K562 (cell line): ENCODE measurements at regions not wholly inside any gene's neighbourhood (a gene's known extent, or its start where the extent isn't known, plus 50 kb on each side); places are given as distances from the start of the nearest gene placed in this dataset.

Experiments
- ATAC-seq: fragments of 200-7000 bp; cut with Tn5 transposase; 3 replicates; pipeline ENCODE4 v1.9.1; 2020; ENCODE audit warnings: moderate library complexity
- BruUV-seq: library from RNA; stranded (reverse); fragments of 400-500 nt; replicated peaks from 2 replicates; lab custom pipeline; 2021; lab: Mats Ljungman, UMichigan
- CTCF ChIA-PET: fragments of 300-600 bp; formaldehyde crosslinking; extraction: SDS; loops from one replicate; lab custom pipeline; 2021; ENCODE audit warnings: low intra/inter-chr PET ratio; lab: Yijun Ruan, JAX
- POLR2A ChIA-PET: fragments of 300-600, 350-650 bp; sonication (Branson Sonifier 250); formaldehyde crosslinking; extraction: SDS; loops from one replicate; lab custom pipeline; 2021; ENCODE audit warnings: antibody characterized with exemption, inconsistent platforms; lab: Yijun Ruan, JAX
- DNase-seq, 4 experiments: peaks; one replicate each; pipeline versions ENCODE4 v3.0.0 to v3.0.0-alpha.2; 2011 to 2018; ENCODE audit warnings: low spot score in 3 of 4, mixed read lengths in 3 of 4; ENCODE audit errors: extremely low read depth in 1 of 4
- FAIRE-seq: peaks from 2 replicates; lab custom pipeline; 2011; peaks lifted over from hg19 to GRCh38; lab: Jason Lieb, UNC
- H2AFZ ChIP-seq: 2 replicates; pipeline ENCODE4 v1.6.0; 2011; ENCODE audit warnings: low read depth, low read length, control low read depth, inconsistent platforms
- H3K27ac ChIP-seq: fragments of 200-600 bp; 3 replicates; pipeline ENCODE4 v1.8.0; 2011; ENCODE audit warnings: low read depth, mild to moderate bottlenecking, control low read depth, inconsistent platforms, low read length, moderate library complexity, mixed read lengths; ENCODE audit errors: extremely low read depth
- H3K27me3 ChIP-seq, 2 experiments: fragments of 300-600 bp in 1 of 2; 2 replicates in 1 of 2; 3 replicates in 1 of 2; pipeline versions ENCODE4 v1.6.0 to v1.8.0; 2011; ENCODE audit warnings: inconsistent platforms in 2 of 2, low read length in 2 of 2, mild to moderate bottlenecking in 1 of 2, mixed read lengths in 1 of 2, moderate library complexity in 1 of 2; ENCODE audit not compliant: control insufficient read depth in 2 of 2, insufficient read depth in 2 of 2
- H3K36me3 ChIP-seq: fragments of 300-600 bp; 3 replicates; pipeline ENCODE4 v1.8.0; 2011; ENCODE audit warnings: mild to moderate bottlenecking, low read length, inconsistent platforms; ENCODE audit not compliant: control insufficient read depth, insufficient read depth
- H3K4me1 ChIP-seq, 2 experiments: fragments of 200-600 bp in 1 of 2; replicated peaks in 1 of 2; 2 replicates in 1 of 2; 3 replicates in 1 of 2; pipeline versions ENCODE4 v1.5.1 to v1.8.0; 2011; ENCODE audit warnings: inconsistent platforms in 2 of 2, low read length in 2 of 2, mild to moderate bottlenecking in 1 of 2, mixed read lengths in 1 of 2, moderate library complexity in 1 of 2; ENCODE audit not compliant: control insufficient read depth in 2 of 2, insufficient read depth in 2 of 2
- H3K4me2 ChIP-seq: 2 replicates; pipeline ENCODE4 v1.6.1; 2011; ENCODE audit warnings: low read length, control low read depth, inconsistent platforms, mixed read lengths; ENCODE audit not compliant: insufficient read depth
- H3K4me3 ChIP-seq: fragments of 200-600 bp; sonication (generic), shearing (Covaris generic); 2 replicates; pipeline ENCODE4 v1.5.1; 2016; ENCODE audit warnings: control low read depth, inconsistent platforms
- H3K79me2 ChIP-seq: fragments of 200-600 bp; 3 replicates; pipeline ENCODE4 v1.8.0; 2011; ENCODE audit warnings: low read length, inconsistent platforms; ENCODE audit not compliant: control insufficient read depth, insufficient read depth
- H3K9ac ChIP-seq, 2 experiments: 2 replicates each; pipeline versions ENCODE4 v1.6.0 to v1.6.1; 2011; ENCODE audit warnings: low read depth in 2 of 2, low read length in 2 of 2, control low read depth in 1 of 2, inconsistent platforms in 1 of 2, mild to moderate bottlenecking in 1 of 2, mixed read lengths in 1 of 2; ENCODE audit not compliant: insufficient read depth in 1 of 2
- H3K9me1 ChIP-seq: one replicate; pipeline ENCODE4 v1.6.0; 2011; ENCODE audit warnings: inconsistent platforms, mild to moderate bottlenecking, low read length, moderate library complexity; ENCODE audit not compliant: control insufficient read depth, insufficient read depth
- H3K9me3 ChIP-seq: replicated peaks from 2 replicates; pipeline ENCODE4 v1.5.1; 2011; ENCODE audit warnings: low read depth, low read length, inconsistent platforms; ENCODE audit not compliant: control insufficient read depth, insufficient read depth
- H4K20me1 ChIP-seq: replicated peaks from 2 replicates; pipeline ENCODE4 v1.6.1; 2011; ENCODE audit warnings: low read length, inconsistent platforms, mixed read lengths; ENCODE audit not compliant: control insufficient read depth, insufficient read depth
- ZBTB33 ChIP-seq: sonication (generic); formaldehyde crosslinking; IDR thresholded peaks from 2 replicates; pipeline ENCODE4 v1.8.1; 2023; ENCODE audit warnings: mild to moderate bottlenecking, missing genetic modification reagents
- WGBS: fragments of 100-300 bp; shearing (Covaris generic); methylation state at CpG from one replicate; pipeline ENCODE4 v1.1.6; 2016; ENCODE audit warnings: low coverage, mixed read lengths; ENCODE audit not compliant: insufficient coverage; ENCODE audit errors: missing lambda C conversion rate; 5-methylcytosine and 5-hydroxymethylcytosine counted together
- in situ Hi-C: fragments of 300-500 bp; cut with MboI; formaldehyde crosslinking; loops from 4 replicates; pipeline ENCODE4 v1.15.0; 2018; ENCODE audit warnings: inconsistent platforms, mixed read lengths
- intact Hi-C: fragments of 100-400 bp; cut with micrococcal nuclease; formaldehyde crosslinking; loops from 2 replicates; pipeline ENCODE4 v1.14.2; 2022

- Histone ChIP-seq H3K4me2 (no peak overlapping the region), H3K9ac (no peak overlapping the region), H2AFZ (no peak overlapping the region), H3K9me3 (no peaks in the 10 kb centered on the region), H3K79me2 (no peaks in the 10 kb centered on the region), H3K36me3 (no peaks in the 10 kb centered on the region), H3K9me1 (no peaks in the 10 kb centered on the region), H3K27me3 (no peaks in the 10 kb centered on the region)
- CTCF ChIA-PET: no interaction called here
- no peak for ATAC-seq
- WGBS: 0% methylated on average over 1 of the region's 2 CpGs
- no peak for DNase-seq
- TF ChIP-seq ZBTB33 (CRISPR knock-in tag): no peak
- TF ChIP-seq, all 486 proteins: peak for 0
- H3K27ac ChIP-seq: no peak overlapping the region
- no peaks in the 10 kb centered on the region for H3K4me1 ChIP-seq
- intact Hi-C loops: no loop called here
- BruUV-seq: no TSS peak
- POLR2A ChIA-PET: no interaction called here
- no peaks in the 10 kb centered on the region for H4K20me1 ChIP-seq
- in situ Hi-C loops: no loop called here
- FAIRE-seq: no peak
- H3K4me3 ChIP-seq: no peak overlapping the region
Observed at GRCh38 chr13:32964987-32965386, 51.2 kb upstream of the KL start.
